ENCODE measurements at regions not wholly inside any gene's neighbourhood (a gene's known extent, or its start where the extent isn't known, plus 50 kb on each side); places are given as distances from the start of the nearest gene placed in this dataset.

DNA sequence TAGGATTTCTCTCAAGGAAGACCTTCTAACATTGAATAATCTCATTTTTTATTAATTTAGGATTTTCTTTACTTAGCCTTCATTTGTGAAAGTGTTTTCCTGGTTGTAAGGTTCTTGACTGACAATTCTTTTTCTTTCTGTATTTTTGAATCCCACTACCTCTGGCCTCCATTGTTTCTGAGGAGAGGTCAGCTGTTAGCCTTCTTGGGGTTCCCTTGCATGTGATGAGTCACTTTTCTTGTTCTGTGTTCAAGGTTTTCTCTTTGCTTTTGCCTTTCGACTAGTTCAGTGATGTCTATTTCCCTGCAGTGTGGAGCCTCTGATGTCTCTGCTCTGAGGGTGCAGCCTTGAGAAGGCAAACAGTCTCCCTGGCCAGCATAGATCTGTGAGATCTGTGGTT lies 304.1 kb upstream of the ZNF32 start:
- Histone ChIP-seq H3K4me3 (ENCODE audit: low read length) (no peak overlapping the region), H3K27ac (ENCODE audit: low read length) (no peak overlapping the region), H3K9me3 (ENCODE audit: insufficient read depth, low read length) (no peaks in the 10 kb centered on the region), H4K20me1 (ENCODE audit: insufficient read depth, low read length) (no peaks in the 10 kb centered on the region), H3K79me2 (ENCODE audit: low read length) (no peaks in the 10 kb centered on the region), H3K4me1 (ENCODE audit: low read length) (no peaks in the 10 kb centered on the region), H3K36me3 (replicated peaks; ENCODE audit: low read depth, low read length) (no peaks in the 10 kb centered on the region), H2AFZ (ENCODE audit: low read depth, low read length) (no peak overlapping the region), H3K9ac (ENCODE audit: low read length) (no peak overlapping the region), H3K27me3 (ENCODE audit: low read depth, low read length) (no peaks in the 10 kb centered on the region), H3K4me2 (ENCODE audit: low read length) (no peak overlapping the region)
- TF ChIP-seq EZH2phosphoT487 (IDR thresholded peaks at IDR 0.05; ENCODE audit: low read depth): no peak
- TF ChIP-seq, protein P1, sequence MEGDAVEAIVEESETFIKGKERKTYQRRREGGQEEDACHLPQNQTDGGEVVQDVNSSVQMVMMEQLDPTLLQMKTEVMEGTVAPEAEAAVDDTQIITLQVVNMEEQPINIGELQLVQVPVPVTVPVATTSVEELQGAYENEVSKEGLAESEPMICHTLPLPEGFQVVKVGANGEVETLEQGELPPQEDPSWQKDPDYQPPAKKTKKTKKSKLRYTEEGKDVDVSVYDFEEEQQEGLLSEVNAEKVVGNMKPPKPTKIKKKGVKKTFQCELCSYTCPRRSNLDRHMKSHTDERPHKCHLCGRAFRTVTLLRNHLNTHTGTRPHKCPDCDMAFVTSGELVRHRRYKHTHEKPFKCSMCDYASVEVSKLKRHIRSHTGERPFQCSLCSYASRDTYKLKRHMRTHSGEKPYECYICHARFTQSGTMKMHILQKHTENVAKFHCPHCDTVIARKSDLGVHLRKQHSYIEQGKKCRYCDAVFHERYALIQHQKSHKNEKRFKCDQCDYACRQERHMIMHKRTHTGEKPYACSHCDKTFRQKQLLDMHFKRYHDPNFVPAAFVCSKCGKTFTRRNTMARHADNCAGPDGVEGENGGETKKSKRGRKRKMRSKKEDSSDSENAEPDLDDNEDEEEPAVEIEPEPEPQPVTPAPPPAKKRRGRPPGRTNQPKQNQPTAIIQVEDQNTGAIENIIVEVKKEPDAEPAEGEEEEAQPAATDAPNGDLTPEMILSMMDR (IDR thresholded peaks at IDR 0.05; ENCODE audit: low read depth, low read length): no peak

DNA sequence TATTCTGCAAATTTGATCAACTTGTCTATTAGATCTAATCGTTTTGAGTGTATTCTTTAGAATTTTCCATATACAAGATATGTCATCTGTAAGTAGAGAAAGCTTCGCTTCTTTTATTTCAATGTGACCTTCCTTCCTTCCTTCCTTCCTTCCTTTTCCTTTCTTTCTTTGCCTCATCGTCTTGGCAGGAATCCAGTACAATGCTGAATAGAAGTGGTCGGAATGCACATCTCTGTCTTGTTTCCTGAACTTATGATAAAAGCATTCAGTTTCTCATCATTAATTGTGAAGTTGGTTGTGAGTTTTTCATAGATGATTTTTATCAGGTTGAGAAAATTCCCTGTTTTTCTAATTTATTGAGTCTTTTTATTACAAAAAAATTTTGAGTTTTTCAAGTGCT lies 300.7 kb upstream of the ZNF32 start:
- Histone ChIP-seq H3K9me3 (ENCODE audit: insufficient read depth, low read length) (no peaks in the 10 kb centered on the region), H2AFZ (ENCODE audit: low read depth, low read length) (no peak overlapping the region), H3K4me1 (ENCODE audit: low read length) (no peaks in the 10 kb centered on the region), H4K20me1 (ENCODE audit: insufficient read depth, low read length) (no peaks in the 10 kb centered on the region), H3K9ac (ENCODE audit: low read length) (no peak overlapping the region), H3K4me3 (ENCODE audit: low read length) (no peak overlapping the region), H3K79me2 (ENCODE audit: low read length) (no peaks in the 10 kb centered on the region), H3K27me3 (ENCODE audit: low read depth, low read length) (no peaks in the 10 kb centered on the region), H3K27ac (ENCODE audit: low read length) (no peak overlapping the region), H3K36me3 (replicated peaks; ENCODE audit: low read depth, low read length) (no peaks in the 10 kb centered on the region), H3K4me2 (ENCODE audit: low read length) (no peak overlapping the region)
- TF ChIP-seq EZH2phosphoT487 (IDR thresholded peaks at IDR 0.05; ENCODE audit: low read depth): no peak
- TF ChIP-seq, protein P1 (IDR thresholded peaks at IDR 0.05; ENCODE audit: low read depth, low read length): no peak

DNA sequence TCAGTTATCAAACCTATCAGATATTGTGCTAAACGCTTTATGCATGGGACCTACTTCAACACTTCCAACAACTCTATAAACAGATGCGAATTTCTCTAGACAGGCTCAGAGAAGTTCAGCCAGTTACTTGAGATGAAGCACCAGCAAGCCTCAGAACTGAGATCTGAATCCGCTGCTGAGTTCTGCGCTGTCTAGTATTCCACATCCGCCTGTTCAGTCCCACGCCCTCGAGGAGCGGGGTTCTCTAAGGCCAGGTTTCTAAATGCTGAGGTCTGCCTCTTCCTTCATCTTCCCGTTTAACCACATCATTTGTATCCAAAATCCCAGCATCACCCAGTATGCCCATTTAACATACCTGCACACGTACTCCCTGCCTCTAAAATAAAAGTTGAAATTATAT lies 297.8 kb upstream of the ZNF32 start:
- no peaks in the 10 kb centered on the region for H3K9me3 ChIP-seq (ENCODE audit: insufficient read depth, low read length)
- H4K20me1 ChIP-seq (ENCODE audit: insufficient read depth, low read length): no peaks in the 10 kb centered on the region
- no peak overlapping the region for H3K27ac ChIP-seq (ENCODE audit: low read length)
- no peak overlapping the region for H3K4me3 ChIP-seq (ENCODE audit: low read length)
- no peaks in the 10 kb centered on the region for H3K27me3 ChIP-seq (ENCODE audit: low read depth, low read length)
- 0 out of 2 replicates have a peak, but pooled peaks cover 4% of the 10 kb centered on the region for H3K4me1 ChIP-seq (ENCODE audit: low read length)
- no peak for TF ChIP-seq EZH2phosphoT487 (IDR thresholded peaks at IDR 0.05; ENCODE audit: low read depth)
- TF ChIP-seq, protein P1 (IDR thresholded peaks at IDR 0.05; ENCODE audit: low read depth, low read length): no peak
- H2AFZ ChIP-seq (ENCODE audit: low read depth, low read length): no peak overlapping the region
- H3K9ac ChIP-seq (ENCODE audit: low read length): no peak overlapping the region
- no peaks in the 10 kb centered on the region for H3K36me3 ChIP-seq (replicated peaks; ENCODE audit: low read depth, low read length)
- H3K79me2 ChIP-seq (ENCODE audit: low read length): no peaks in the 10 kb centered on the region
- no peak overlapping the region for H3K4me2 ChIP-seq (ENCODE audit: low read length)

DNA sequence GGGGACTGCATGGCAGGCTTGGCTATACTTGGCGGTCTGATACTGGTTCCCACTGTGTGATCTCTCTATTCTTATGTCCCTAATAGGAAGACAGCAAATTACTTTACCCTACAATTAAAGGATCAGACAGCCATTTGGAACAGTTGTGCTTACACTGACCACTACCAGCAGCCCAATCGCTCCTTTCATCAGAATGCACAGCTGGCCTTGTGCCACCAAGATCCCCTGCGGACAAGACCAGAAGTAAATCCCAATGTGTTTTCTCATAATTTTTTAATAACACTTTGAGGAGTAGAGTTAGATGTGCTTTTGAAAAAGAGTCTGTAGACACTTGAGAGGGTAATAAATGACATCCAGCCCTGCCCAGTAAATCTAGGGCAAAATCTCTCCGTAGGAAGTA lies 297.2 kb upstream of the ZNF32 start:
- Histone ChIP-seq H3K27me3 (ENCODE audit: low read depth, low read length) (no peaks in the 10 kb centered on the region), H2AFZ (ENCODE audit: low read depth, low read length) (no peak overlapping the region), H3K4me1 (ENCODE audit: low read length) (0 out of 2 replicates have a peak, but pooled peaks cover 4% of the 10 kb centered on the region), H3K79me2 (ENCODE audit: low read length) (no peaks in the 10 kb centered on the region), H3K4me2 (ENCODE audit: low read length) (no peak overlapping the region), H3K4me3 (ENCODE audit: low read length) (no peak overlapping the region), H3K9me3 (ENCODE audit: insufficient read depth, low read length) (no peaks in the 10 kb centered on the region), H3K27ac (ENCODE audit: low read length) (no peak overlapping the region), H3K36me3 (replicated peaks; ENCODE audit: low read depth, low read length) (no peaks in the 10 kb centered on the region), H4K20me1 (ENCODE audit: insufficient read depth, low read length) (no peaks in the 10 kb centered on the region), H3K9ac (ENCODE audit: low read length) (no peak overlapping the region)
- TF ChIP-seq, protein P1 (IDR thresholded peaks at IDR 0.05; ENCODE audit: low read depth, low read length): no peak
- no peak for TF ChIP-seq EZH2phosphoT487 (IDR thresholded peaks at IDR 0.05; ENCODE audit: low read depth)
